Small intestine (tissue), 7 donors: ENCODE measurements at regions not wholly inside any gene's neighbourhood (a gene's known extent, or its start where the extent isn't known, plus 50 kb on each side); places are given as distances from the start of the nearest gene placed in this dataset.

Source experiments
- DNase-seq, 2 donors: peaks; one replicate each; pipeline versions ENCODE4 v3.0.0 to v3.0.0-alpha.2; 2013
- FAIRE-seq: peaks from 2 replicates; lab custom pipeline; 2012; peaks lifted over from hg19 to GRCh38; lab: Jason Lieb, UNC
- H3K27ac ChIP-seq, 3 donors: one replicate each; pipeline ENCODE4 v1.5.1; 2013; ENCODE audit warnings: low read length in 2 of 3, mild to moderate bottlenecking in 2 of 3, control low read depth in 1 of 3, inconsistent platforms in 1 of 3, low read depth in 1 of 3, moderate library complexity in 1 of 3
- H3K27me3 ChIP-seq, 3 donors: one replicate each; pipeline ENCODE4 v1.6.1; 2013; ENCODE audit warnings: low read length in 3 of 3, inconsistent platforms in 1 of 3; ENCODE audit not compliant: control insufficient read depth in 3 of 3, insufficient read depth in 3 of 3
- H3K36me3 ChIP-seq, 3 donors: one replicate each; pipeline ENCODE4 v1.6.1; 2013; ENCODE audit warnings: low read length in 3 of 3, inconsistent platforms in 1 of 3, low read depth in 1 of 3, mild to moderate bottlenecking in 1 of 3, moderate library complexity in 1 of 3; ENCODE audit not compliant: control insufficient read depth in 3 of 3, insufficient read depth in 2 of 3
- H3K4me1 ChIP-seq, 3 donors: one replicate each; pipeline ENCODE4 v1.6.1; 2013; ENCODE audit warnings: low read length in 2 of 3, inconsistent platforms in 1 of 3, low read depth in 1 of 3, mild to moderate bottlenecking in 1 of 3, moderate library complexity in 1 of 3; ENCODE audit not compliant: control insufficient read depth in 3 of 3, insufficient read depth in 2 of 3
- H3K4me3 ChIP-seq, 3 donors: one replicate each; pipeline ENCODE4 v1.5.1; 2013; ENCODE audit warnings: low read length in 3 of 3, control low read depth in 1 of 3, inconsistent platforms in 1 of 3, low read depth in 1 of 3, mild to moderate bottlenecking in 1 of 3, moderate library complexity in 1 of 3
- H3K9me3 ChIP-seq, 2 donors: one replicate each; pipeline ENCODE4 v1.6.1; 2013; ENCODE audit warnings: low read depth in 1 of 2, low read length in 1 of 2; ENCODE audit not compliant: control insufficient read depth in 2 of 2, insufficient read depth in 1 of 2
- WGBS, 3 donors: extraction: QIAGEN DNeasy Blood & Tissue Kit; methylation state at CpG; one replicate each; pipeline ENCODE4 v1.1.7; 2013; 5-methylcytosine and 5-hydroxymethylcytosine counted together
- donor health status: healthy with polysubstance abuse.
- donor health status: control.
- donor health status: control.
- donor health status: Bipolar disorder and iron deficiency.
- donor health status: healthy.

DNA sequence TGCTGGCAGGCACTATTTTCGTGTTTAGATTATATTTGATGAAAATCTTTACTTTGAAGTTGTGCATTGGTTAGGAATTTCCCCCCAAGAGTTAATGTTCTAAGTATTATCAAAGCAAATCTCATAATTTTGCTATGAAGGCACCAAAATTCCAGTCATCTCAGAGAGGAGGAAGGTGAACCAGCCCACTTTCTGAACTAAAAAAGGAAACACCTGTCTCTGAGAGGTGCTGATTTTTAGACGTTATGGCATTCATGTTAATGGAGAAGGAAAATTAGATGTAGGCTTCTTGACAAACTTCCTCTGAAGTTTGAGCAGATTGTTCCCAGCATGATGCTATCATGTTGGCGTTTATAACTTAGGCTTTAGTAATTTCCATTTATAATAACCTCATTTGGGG, 432.9 kb upstream of the ACTBL2 start:
- no peak for DNase-seq
- FAIRE-seq: no peak
- Histone ChIP-seq H3K27me3 (no peaks in the 10 kb centered on the region), H3K27ac (no peak overlapping the region), H3K36me3 (no peaks in the 10 kb centered on the region), H3K4me3 (no peak overlapping the region), H3K9me3 (no peaks in the 10 kb centered on the region), H3K4me1 (no peaks in the 10 kb centered on the region)
- WGBS, 3 donors: 47 to 52% (median 49%) methylated on average over 3 of the region's 3 CpGs

DNA sequence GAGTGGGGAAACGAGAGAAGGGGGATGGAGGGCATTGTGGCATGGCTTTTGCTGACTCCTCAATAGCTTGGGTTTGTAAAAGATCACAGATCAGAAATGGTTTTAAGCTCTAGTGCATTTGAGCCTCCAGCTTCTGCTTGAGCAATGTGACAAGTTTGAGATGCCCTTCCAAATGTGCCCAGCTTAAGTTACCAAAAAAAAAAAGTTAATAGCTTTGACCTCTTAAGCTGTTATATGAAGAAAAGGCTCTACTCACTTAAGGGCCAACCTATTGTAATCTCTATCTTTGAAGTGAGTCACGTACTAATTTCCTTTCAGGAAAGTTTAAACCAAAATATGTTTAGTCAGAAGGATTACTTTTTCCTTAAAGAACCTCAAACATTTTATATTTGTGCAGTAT, 428.8 kb upstream of the ACTBL2 start:
- H3K36me3 ChIP-seq: no peaks in the 10 kb centered on the region
- no peak overlapping the region for H3K27ac ChIP-seq
- WGBS, 3 donors: 34 to 59% (median 34%) methylated on average over 2 of the region's 2 CpGs
- DNase-seq (no peak), FAIRE-seq (no peak)
- H3K4me1 ChIP-seq: no peaks in the 10 kb centered on the region
- no peaks in the 10 kb centered on the region for H3K9me3 ChIP-seq
- no peak overlapping the region for H3K4me3 ChIP-seq
- H3K27me3 ChIP-seq: peaks cover 0 to 3% (median 0%) of the 10 kb centered on the region in 3 donors

DNA sequence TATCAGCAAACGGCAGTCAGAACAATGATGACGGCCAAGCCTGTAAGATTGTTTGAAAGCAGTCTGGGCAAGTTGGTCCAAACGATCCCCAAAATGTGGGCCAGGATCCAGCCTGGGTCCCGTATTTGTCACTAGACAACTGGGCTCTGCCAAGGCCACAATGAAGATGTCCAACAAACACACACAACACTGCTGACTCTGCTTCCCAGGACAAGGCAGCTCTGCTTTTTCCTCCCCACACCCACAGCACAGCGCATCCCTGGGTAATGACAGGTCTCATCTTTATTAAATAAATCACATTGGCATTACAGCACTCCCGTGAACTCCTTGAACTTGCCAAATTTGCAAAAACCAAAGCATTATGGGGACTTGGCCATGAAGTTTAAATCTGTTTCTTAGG, 424.1 kb upstream of the ACTBL2 start:
- no peaks in the 10 kb centered on the region for H3K9me3 ChIP-seq
- DNase-seq: no peak
- peaks cover 0 to 3% (median 0%) of the 10 kb centered on the region in 3 donors for H3K27me3 ChIP-seq
- no peak overlapping the region for H3K27ac ChIP-seq
- WGBS, 3 donors: 81 to 83% (median 81%) methylated on average over 6 of the region's 6 CpGs
- H3K4me3 ChIP-seq: no peak overlapping the region
- no peaks in the 10 kb centered on the region for H3K4me1 ChIP-seq
- FAIRE-seq: no peak
- no peaks in the 10 kb centered on the region for H3K36me3 ChIP-seq

DNA sequence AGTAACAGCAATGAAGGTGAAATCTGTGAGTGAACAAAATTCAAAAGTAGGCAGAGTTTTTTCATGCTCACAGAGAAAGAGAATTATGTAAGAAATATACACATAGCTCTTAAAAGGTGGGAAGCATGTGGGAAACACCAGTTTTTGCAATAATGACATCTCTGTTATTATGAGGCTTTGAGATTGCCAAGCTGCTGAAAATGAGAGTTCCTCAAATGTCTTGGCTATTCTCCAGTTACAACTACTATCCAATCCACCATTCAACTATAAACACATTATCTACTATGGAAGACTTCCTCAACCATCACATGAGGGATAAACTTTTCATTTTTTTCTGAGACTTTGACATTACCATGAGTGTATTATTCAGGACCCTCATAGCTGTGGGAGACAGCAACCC, 420.8 kb upstream of the ACTBL2 start:
- Histone ChIP-seq H3K27ac (no peak overlapping the region), H3K9me3 (no peaks in the 10 kb centered on the region), H3K4me1 (no peaks in the 10 kb centered on the region), H3K27me3 (no peaks in the 10 kb centered on the region), H3K4me3 (no peak overlapping the region), H3K36me3 (no peaks in the 10 kb centered on the region)
- DNase-seq (no peak), FAIRE-seq (no peak)

DNA sequence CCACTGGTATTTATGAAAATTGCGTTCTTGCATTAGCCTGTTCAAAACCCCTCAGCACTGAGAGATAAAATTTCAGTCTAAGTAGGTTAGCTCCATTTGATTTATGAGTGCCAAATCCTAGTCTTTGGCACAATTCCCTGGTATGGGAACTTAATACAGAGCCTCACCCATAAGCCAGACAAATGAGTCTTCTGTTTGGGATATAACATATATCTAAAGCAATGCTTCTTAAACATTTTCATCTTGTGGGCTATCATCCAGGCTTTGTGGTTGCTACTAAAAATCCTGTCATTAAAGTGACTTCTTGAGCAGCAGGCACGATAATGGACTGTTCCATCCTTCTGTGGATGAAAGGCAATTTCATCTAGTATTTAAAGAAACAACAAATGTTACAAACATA, 419.5 kb upstream of the ACTBL2 start:
- DNase-seq: no peak
- no peaks in the 10 kb centered on the region for H3K9me3 ChIP-seq
- no peak for FAIRE-seq
- 74 to 83% (median 75%) methylated on average over 2 of the region's 2 CpGs for WGBS, 3 donors
- no peak overlapping the region for H3K27ac ChIP-seq
- H3K4me3 ChIP-seq: no peak overlapping the region
- H3K36me3 ChIP-seq: no peaks in the 10 kb centered on the region
- no peaks in the 10 kb centered on the region for H3K27me3 ChIP-seq
- H3K4me1 ChIP-seq: no peaks in the 10 kb centered on the region

DNA sequence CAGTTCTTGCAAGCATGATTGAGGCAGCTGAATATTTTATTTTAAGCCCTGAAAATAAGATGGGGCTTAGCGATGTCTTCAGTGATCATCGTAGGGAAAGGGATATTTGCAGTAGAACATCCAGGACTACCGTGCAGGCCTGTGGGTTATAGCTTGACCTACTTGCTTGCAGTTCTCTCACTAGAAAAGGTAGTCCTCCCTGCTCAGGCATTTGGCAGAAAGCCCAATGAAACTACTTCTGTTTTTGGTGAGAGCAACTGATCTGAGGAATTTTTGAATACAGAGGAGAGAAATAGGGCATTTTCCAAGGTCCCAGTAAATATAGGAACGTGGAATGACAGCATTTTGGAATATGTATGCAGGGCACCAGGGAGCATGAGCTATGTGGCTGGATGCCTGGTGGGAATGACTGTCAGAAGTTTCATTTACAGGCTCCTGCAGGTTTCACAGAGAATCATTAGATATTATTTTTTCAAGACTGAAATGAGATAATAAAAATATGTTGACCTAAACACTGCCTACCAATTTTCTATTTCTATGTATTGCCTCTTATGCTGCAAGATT, 417.9 kb upstream of the ACTBL2 start:
- Histone ChIP-seq H3K4me3 (no peak overlapping the region), H3K4me1 (no peaks in the 10 kb centered on the region), H3K9me3 (no peaks in the 10 kb centered on the region), H3K27ac (no peak overlapping the region), H3K36me3 (no peaks in the 10 kb centered on the region), H3K27me3 (no peaks in the 10 kb centered on the region)
- no peak for DNase-seq
- no peak for FAIRE-seq
- 63 to 74% (median 67%) methylated on average over 4 of the region's 4 CpGs for WGBS, 3 donors

DNA sequence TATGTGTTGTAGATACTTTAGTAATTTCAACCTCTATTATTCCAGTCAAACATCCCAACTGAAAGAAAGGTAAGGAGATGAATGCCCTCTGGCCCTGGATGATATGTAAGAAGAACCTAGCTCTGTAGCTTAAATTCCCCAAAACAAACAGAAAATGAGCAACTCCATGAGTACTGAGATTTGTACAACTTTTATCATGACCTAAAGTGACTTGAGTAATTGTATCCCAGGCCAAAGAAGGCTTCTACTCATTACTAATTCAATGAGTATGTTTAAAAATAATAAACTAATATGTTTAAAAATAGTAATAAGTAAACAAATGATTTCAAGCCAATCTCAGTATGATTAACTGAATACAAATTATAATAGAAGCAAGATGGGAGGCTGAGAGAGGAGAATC, 414.0 kb upstream of the ACTBL2 start:
- DNase-seq (no peak), FAIRE-seq (no peak)
- Histone ChIP-seq H3K36me3 (no peaks in the 10 kb centered on the region), H3K9me3 (no peaks in the 10 kb centered on the region), H3K27ac (no peak overlapping the region), H3K27me3 (no peaks in the 10 kb centered on the region), H3K4me1 (no peaks in the 10 kb centered on the region), H3K4me3 (no peak overlapping the region)

DNA sequence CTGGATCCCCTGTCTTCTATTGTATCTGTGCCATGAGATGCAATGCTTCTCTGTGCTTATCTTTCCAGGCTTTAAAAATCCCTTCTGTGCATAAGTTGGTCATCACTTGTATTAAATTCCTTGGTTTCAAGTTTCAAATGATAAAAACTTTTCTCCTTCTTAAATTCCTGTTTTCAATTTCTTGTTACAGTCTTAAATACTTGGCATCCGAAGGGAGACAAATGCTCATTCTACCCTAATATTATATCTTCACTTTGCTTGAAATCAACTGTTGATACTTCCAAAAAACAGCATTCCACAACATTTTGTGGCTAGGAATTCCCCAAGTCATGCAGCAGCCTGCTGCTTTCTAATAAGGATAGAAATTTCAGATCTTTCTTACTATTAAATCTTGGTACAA, 413.2 kb upstream of the ACTBL2 start:
- FAIRE-seq (no peak), DNase-seq (no peak)
- Histone ChIP-seq H3K27ac (no peak overlapping the region), H3K27me3 (no peaks in the 10 kb centered on the region), H3K4me3 (no peak overlapping the region), H3K4me1 (no peaks in the 10 kb centered on the region), H3K36me3 (no peaks in the 10 kb centered on the region), H3K9me3 (no peaks in the 10 kb centered on the region)
- WGBS, 3 donors: 64 to 91% (median 84%) methylated on average over 1 of the region's 1 CpG

DNA sequence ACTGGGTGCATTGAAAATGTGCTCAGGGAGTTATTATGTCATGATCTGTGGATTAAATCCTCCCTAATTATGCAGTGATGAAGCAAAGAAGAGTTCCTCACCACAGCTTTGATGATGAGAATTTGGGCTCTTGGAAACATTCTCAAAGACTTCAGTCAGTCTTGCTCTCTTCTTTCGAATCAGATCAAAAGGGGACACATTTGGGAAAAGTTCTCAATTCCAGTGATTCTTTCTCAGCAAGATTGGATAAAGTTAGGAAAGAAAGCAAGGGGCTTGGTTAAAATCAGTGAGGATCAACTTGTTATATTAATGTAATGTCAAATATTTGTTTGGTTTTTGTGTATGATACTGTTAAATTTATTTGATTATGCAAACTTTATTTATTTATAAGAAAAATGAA, 411.3 kb upstream of the ACTBL2 start:
- H3K36me3 ChIP-seq: no peaks in the 10 kb centered on the region
- 58 to 77% (median 65%) methylated on average over 1 of the region's 1 CpG for WGBS, 3 donors
- no peaks in the 10 kb centered on the region for H3K4me1 ChIP-seq
- FAIRE-seq (no peak), DNase-seq (no peak)
- no peaks in the 10 kb centered on the region for H3K9me3 ChIP-seq
- no peaks in the 10 kb centered on the region for H3K27me3 ChIP-seq
- no peak overlapping the region for H3K27ac ChIP-seq
- H3K4me3 ChIP-seq: no peak overlapping the region
